GM12878 (cell line): ENCODE measurements at regions not wholly inside any gene's neighbourhood (a gene's known extent, or its start where the extent isn't known, plus 50 kb on each side); places are given as distances from the start of the nearest gene placed in this dataset.

Experiments
- ATAC-seq: fragments of 200-7000 bp; cut with Tn5 transposase; 3 replicates; pipeline ENCODE4 v1.9.1; 2020; ENCODE audit warnings: mild to moderate bottlenecking, moderate library complexity
- BruUV-seq: library from RNA; stranded (reverse); fragments of 400-500 nt; replicated peaks from 2 replicates; lab custom pipeline; 2021; lab: Mats Ljungman, UMichigan
- CTCF ChIA-PET: fragments of 300-600 bp; sonication (Branson Sonifier 250); formaldehyde crosslinking; extraction: SDS; loops from one replicate; lab custom pipeline; 2021; ENCODE audit warnings: inconsistent platforms; lab: Yijun Ruan, JAX
- POLR2A ChIA-PET: fragments of 350-600 bp; formaldehyde crosslinking; extraction: SDS; loops from one replicate; lab custom pipeline; 2021; ENCODE audit warnings: inconsistent platforms; lab: Charles Lee
- RAD21 ChIA-PET: fragments of 300-600 bp; sonication (Branson Sonifier 250); formaldehyde crosslinking; loops from one replicate; lab custom pipeline; 2023; ENCODE audit warnings: antibody characterized with exemption; ENCODE audit not compliant: unreplicated experiment; lab: Charles Lee
- SMC1A ChIA-PET: fragments of 300-600 bp; sonication (Branson Sonifier 250); formaldehyde crosslinking; loops from one replicate; lab custom pipeline; 2023; ENCODE audit not compliant: unreplicated experiment, uncharacterized antibody; lab: Charles Lee
- DNase-seq: peaks from one replicate; pipeline ENCODE4 v3.0.0-alpha.2; 2011; ENCODE audit warnings: low read depth, low spot score
- FAIRE-seq: peaks from 3 replicates; lab custom pipeline; 2011; peaks lifted over from hg19 to GRCh38; lab: Jason Lieb, UNC
- H2AFZ ChIP-seq: 2 replicates; pipeline ENCODE4 v1.6.0; 2011; ENCODE audit warnings: low read depth, low read length, control low read depth; ENCODE audit not compliant: control insufficient read depth
- H3K27ac ChIP-seq: 2 replicates; pipeline ENCODE4 v1.5.1; 2011; ENCODE audit warnings: control low read depth; ENCODE audit not compliant: control insufficient read depth, insufficient read depth
- H3K27me3 ChIP-seq, 2 experiments: replicated peaks in 1 of 2; 2 replicates each; pipeline versions ENCODE4 v1.6.0 to v1.6.1; 2011; ENCODE audit warnings: low read length in 1 of 2; ENCODE audit not compliant: control insufficient read depth in 2 of 2, insufficient read depth in 2 of 2
- H3K36me3 ChIP-seq, 2 experiments: 2 replicates each; pipeline ENCODE4 v1.5.1; 2011; ENCODE audit warnings: low read length in 1 of 2; ENCODE audit not compliant: control insufficient read depth in 2 of 2, insufficient read depth in 2 of 2
- H3K4me1 ChIP-seq: 2 replicates; pipeline ENCODE4 v1.6.1; 2011; ENCODE audit warnings: mild to moderate bottlenecking, low read length, moderate library complexity, mixed read lengths; ENCODE audit not compliant: control insufficient read depth, insufficient read depth
- H3K4me2 ChIP-seq: 2 replicates; pipeline ENCODE4 v1.6.0; 2011; ENCODE audit warnings: control low read depth; ENCODE audit not compliant: control insufficient read depth, insufficient read depth
- H3K4me3 ChIP-seq: fragments of 200-600 bp; sonication (generic); 2 replicates; pipeline ENCODE4 v1.5.1; 2016
- H3K79me2 ChIP-seq: 2 replicates; pipeline ENCODE4 v1.6.0; 2011; ENCODE audit warnings: low read length; ENCODE audit not compliant: control insufficient read depth, insufficient read depth
- H3K9ac ChIP-seq: 2 replicates; pipeline ENCODE4 v1.8.0; 2011; ENCODE audit warnings: low read length, control low read depth, mixed read lengths; ENCODE audit not compliant: control insufficient read depth, insufficient read depth
- H3K9me3 ChIP-seq: replicated peaks from 3 replicates; pipeline ENCODE4 v1.5.1; 2011; ENCODE audit warnings: mild to moderate bottlenecking, low read length; ENCODE audit not compliant: control insufficient read depth, insufficient read depth
- H4K20me1 ChIP-seq: 2 replicates; pipeline ENCODE4 v1.6.0; 2011; ENCODE audit not compliant: control insufficient read depth, insufficient read depth
- ATF2 ChIP-seq: IDR thresholded peaks from 2 replicates; pipeline ENCODE4 v1.6.1; 2012; ENCODE audit warnings: low read length, inconsistent platforms
- BCL11A ChIP-seq: IDR thresholded peaks from 2 replicates; pipeline ENCODE4 v1.6.1; 2011; ENCODE audit warnings: low read depth, low read length
- DPF2 ChIP-seq: fragments of 450-650 bp; IDR thresholded peaks from 2 replicates; pipeline ENCODE4 v1.6.1; 2017; ENCODE audit warnings: mild to moderate bottlenecking
- EP300 ChIP-seq, 2 experiments: fragments of 150-350 bp in 1 of 2; IDR thresholded peaks; 2 replicates each; pipeline ENCODE4 v1.6.1; 2011 to 2012; ENCODE audit warnings: low read depth in 2 of 2, low read length in 2 of 2, borderline replicate concordance in 1 of 2, improper control_type of control experiment in 1 of 2, inconsistent platforms in 1 of 2; ENCODE audit not compliant: control insufficient read depth in 1 of 2
- HCFC1 ChIP-seq: fragments of 150-350 bp; IDR thresholded peaks from 2 replicates; pipeline ENCODE4 v1.6.1; 2014; ENCODE audit warnings: low read length
- IKZF1 ChIP-seq: fragments of 450-650 bp; conservative IDR thresholded peaks from 2 replicates; pipeline ENCODE4 v1.6.1; 2017; ENCODE audit warnings: antibody characterized with exemption, mild to moderate bottlenecking
- IKZF2 ChIP-seq, 2 experiments: fragments of 450-650 bp; IDR thresholded peaks; 2 replicates each; pipeline ENCODE4 v1.6.1; 2017; ENCODE audit warnings: mild to moderate bottlenecking in 2 of 2, moderate library complexity in 2 of 2
- IRF4 ChIP-seq: IDR thresholded peaks from 2 replicates; pipeline ENCODE4 v1.6.1; 2011; ENCODE audit warnings: low read depth, low read length
- JUNB ChIP-seq: IDR thresholded peaks from 2 replicates; pipeline ENCODE4 v1.6.1; 2016; ENCODE audit warnings: antibody characterized with exemption, mild to moderate bottlenecking
- LARP7 ChIP-seq: fragments of 450-650 bp; IDR thresholded peaks from 2 replicates; pipeline ENCODE4 v1.6.1; 2017; ENCODE audit warnings: mild to moderate bottlenecking
- MTA2 ChIP-seq: fragments of 450-650 bp; IDR thresholded peaks from 2 replicates; pipeline ENCODE4 v1.6.1; 2016; ENCODE audit warnings: low read depth, mild to moderate bottlenecking, moderate library complexity
- POU2F2 ChIP-seq: IDR thresholded peaks from 3 replicates; pipeline ENCODE4 v1.6.1; 2011; ENCODE audit warnings: low read depth, mild to moderate bottlenecking, low read length, borderline replicate concordance
- TCF3 ChIP-seq: IDR thresholded peaks from 2 replicates; pipeline ENCODE4 v1.6.1; 2012; ENCODE audit warnings: low read depth, mild to moderate bottlenecking, low read length, borderline replicate concordance; ENCODE audit not compliant: insufficient read depth
- WGBS: methylation state at CpG from one replicate; pipeline ENCODE4 v1.1.6; 2016; ENCODE audit warnings: low lambda C conversion rate; ENCODE audit not compliant: insufficient replicate concordance, insufficient coverage; ENCODE audit errors: missing lambda C conversion rate; 5-methylcytosine and 5-hydroxymethylcytosine counted together
- in situ Hi-C: fragments of 300-500 bp; cut with MboI; formaldehyde crosslinking; loops from 9 replicates; pipeline ENCODE4 v1.14.3; 2018; ENCODE audit warnings: mixed read lengths
- intact Hi-C: fragments of 100-400 bp; cut with micrococcal nuclease; formaldehyde crosslinking; loops from one replicate; pipeline ENCODE4 v1.14.2; 2022; ENCODE audit not compliant: unreplicated experiment

DNA sequence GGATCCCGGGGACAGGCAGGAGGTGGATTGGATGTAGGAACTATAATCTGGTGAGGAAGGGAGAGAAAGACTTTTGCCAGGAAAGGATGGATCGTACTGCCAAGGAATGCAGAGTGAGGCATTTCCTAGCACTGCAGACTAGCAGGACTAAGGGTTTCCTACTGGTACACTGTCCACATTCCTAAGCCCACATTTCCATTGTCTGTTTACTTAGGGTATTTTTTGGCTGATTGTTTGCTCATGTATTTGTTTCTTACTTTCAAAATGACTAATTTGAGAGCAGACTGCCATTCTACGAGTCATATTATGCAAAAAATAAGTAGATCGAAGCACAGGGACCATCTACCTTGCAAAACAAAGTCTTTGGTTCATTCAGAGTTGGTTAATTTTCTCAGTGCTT lies 1029.5 kb upstream of the NR2F2 start:
- Histone ChIP-seq H3K27me3 (no peaks in the 10 kb centered on the region), H3K4me2 (no peak overlapping the region), H3K9me3 (no peaks in the 10 kb centered on the region; the same call in 2 of the 3 replicates), H3K9ac (no peak overlapping the region), H3K36me3 (no peaks in the 10 kb centered on the region), H3K79me2 (no peaks in the 10 kb centered on the region), H4K20me1 (no peaks in the 10 kb centered on the region), H2AFZ (no peak overlapping the region), H3K27ac (no peak overlapping the region), H3K4me3 (no peak overlapping the region), H3K4me1 (no peaks in the 10 kb centered on the region)
- ChIA-PET SMC1A (interaction anchor here (0.7 kb wide), 1 partner anchor 40 kb away, joined by 3 read pairs; no protein-coding TSS in a partner anchor), RAD21 (no interaction called here), CTCF (interaction anchor here (0.6 kb wide), 1 partner anchor 405 kb away, joined by 3 read pairs; no protein-coding TSS in a partner anchor), POLR2A (interaction anchor here (0.7 kb wide), 1 partner anchor 740 kb away, joined by 3 read pairs; no protein-coding TSS in a partner anchor)
- DNase-seq (no peak), ATAC-seq (peak; percentile 53), FAIRE-seq (no peak)
- intact Hi-C loops, result no loop called here
- WGBS, result 2% methylated on average over 4 of the region's 4 CpGs
- no TSS peak for BruUV-seq
- TF ChIP-seq TCF3 (no peak), DPF2 (0 out of 2 replicates have a peak, but pooled peaks have one; percentile 27), BCL11A (0 out of 2 replicates have a peak, but pooled peaks have one; percentile 19), IKZF2 (IDR thresholded peaks at IDR 0.05) (peak; percentile 53 to 54; a peak in 2 of 4 replicates), JUNB (peak; percentile 67), ATF2 (0 out of 2 replicates have a peak, but pooled peaks have one; percentile 24), POU2F2 (0 out of 3 replicates have a peak, but pooled peaks have one; percentile 34), IKZF1 (peak; percentile 45), HCFC1 (no peak), IRF4 (peak; percentile 85; the same call in 1 of the 2 replicates), MTA2 (0 out of 2 replicates have a peak, but pooled peaks have one; percentile 19), LARP7 (no peak), EP300 (IDR thresholded peaks at IDR 0.05; ENCODE audit: borderline replicate concordance in 1 of 2, control insufficient read depth in 1 of 2, low read depth in 2 of 2, low read length in 2 of 2) (peak; percentile 10 to 50; a peak in 1 of 4 replicates)
- in situ Hi-C loops, result no loop called here
